Fibroblast of lung (primary cell): ENCODE measurements at regions not wholly inside any gene's neighbourhood (a gene's known extent, or its start where the extent isn't known, plus 50 kb on each side); places are given as distances from the start of the nearest gene placed in this dataset.

Source experiments
- EZH2 ChIP-seq: IDR thresholded peaks from 2 replicates; pipeline ENCODE4 v1.5.1; 2012; ENCODE audit warnings: low read length, control low read depth, mild to moderate bottlenecking; ENCODE audit errors: missing control alignments
- TF ChIP-seq, protein P1 (sequence below), 2 donors: IDR thresholded peaks in 1 of 2; conservative IDR thresholded peaks in 1 of 2; 1 replicate in 1 of 2; 2 replicates in 1 of 2; pipeline ENCODE4 v1.5.1; 2011 to 2012; ENCODE audit warnings: low read length in 2 of 2, control low read depth in 1 of 2, inconsistent platforms in 1 of 2, low read depth in 1 of 2, mild to moderate bottlenecking in 1 of 2

- no peak for TF ChIP-seq EZH2
- TF ChIP-seq, protein P1, sequence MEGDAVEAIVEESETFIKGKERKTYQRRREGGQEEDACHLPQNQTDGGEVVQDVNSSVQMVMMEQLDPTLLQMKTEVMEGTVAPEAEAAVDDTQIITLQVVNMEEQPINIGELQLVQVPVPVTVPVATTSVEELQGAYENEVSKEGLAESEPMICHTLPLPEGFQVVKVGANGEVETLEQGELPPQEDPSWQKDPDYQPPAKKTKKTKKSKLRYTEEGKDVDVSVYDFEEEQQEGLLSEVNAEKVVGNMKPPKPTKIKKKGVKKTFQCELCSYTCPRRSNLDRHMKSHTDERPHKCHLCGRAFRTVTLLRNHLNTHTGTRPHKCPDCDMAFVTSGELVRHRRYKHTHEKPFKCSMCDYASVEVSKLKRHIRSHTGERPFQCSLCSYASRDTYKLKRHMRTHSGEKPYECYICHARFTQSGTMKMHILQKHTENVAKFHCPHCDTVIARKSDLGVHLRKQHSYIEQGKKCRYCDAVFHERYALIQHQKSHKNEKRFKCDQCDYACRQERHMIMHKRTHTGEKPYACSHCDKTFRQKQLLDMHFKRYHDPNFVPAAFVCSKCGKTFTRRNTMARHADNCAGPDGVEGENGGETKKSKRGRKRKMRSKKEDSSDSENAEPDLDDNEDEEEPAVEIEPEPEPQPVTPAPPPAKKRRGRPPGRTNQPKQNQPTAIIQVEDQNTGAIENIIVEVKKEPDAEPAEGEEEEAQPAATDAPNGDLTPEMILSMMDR (conservative IDR thresholded peaks at IDR 0.05 in 1 of 2, IDR thresholded peaks at IDR 0.05 in 1 of 2; ENCODE audit: low read depth in 1 of 2, low read length in 2 of 2) = no peak
Observed at GRCh38 chr1:97986041-97987005, 65.5 kb upstream of the DPYD start.
